Natural killer cell (primary cell): ENCODE measurements at regions not wholly inside any gene's neighbourhood (a gene's known extent, or its start where the extent isn't known, plus 50 kb on each side); places are given as distances from the start of the nearest gene placed in this dataset.

Experiments used
- ATAC-seq, 3 donors: fragments of 150-1000 bp in 2 of 3; fragments of 200-7000 bp in 1 of 3; cut with Tn5 transposase; 1 replicate in 1 of 3; 2 replicates in 2 of 3; pipeline ENCODE4 v1.10.0; 2021; ENCODE audit warnings: mild to moderate bottlenecking in 2 of 3, moderate library complexity in 2 of 3
- DNase-seq, 2 donors: peaks; one replicate each; pipeline versions ENCODE4 v3.0.0 to v3.0.0-alpha.2; 2013 to 2021; ENCODE audit warnings: mixed read lengths in 1 of 2
- H3K27ac ChIP-seq: one replicate; pipeline ENCODE4 v1.5.1; 2013; ENCODE audit warnings: mild to moderate bottlenecking, low read length
- H3K27me3 ChIP-seq: one replicate; pipeline ENCODE4 v1.6.1; 2013; ENCODE audit warnings: low read length; ENCODE audit not compliant: control insufficient read depth, insufficient read depth
- H3K36me3 ChIP-seq: one replicate; pipeline ENCODE4 v1.6.1; 2013; ENCODE audit warnings: low read length; ENCODE audit not compliant: control insufficient read depth, insufficient read depth
- H3K4me1 ChIP-seq: one replicate; pipeline ENCODE4 v1.6.1; 2013; ENCODE audit warnings: low read length; ENCODE audit not compliant: control insufficient read depth, insufficient read depth
- H3K4me3 ChIP-seq: one replicate; pipeline ENCODE4 v1.5.1; 2013; ENCODE audit warnings: low read length
- H3K9me3 ChIP-seq: one replicate; pipeline ENCODE4 v1.6.1; 2013; ENCODE audit warnings: low read length; ENCODE audit not compliant: control insufficient read depth, insufficient read depth
- H3K27ac Mint-ChIP-seq, 2 donors: one replicate each; pipeline ENCODE4 v1.8.0; 2022; ENCODE audit warnings: mild to moderate bottlenecking in 2 of 2, mixed read lengths in 2 of 2, moderate library complexity in 1 of 2
- H3K27me3 Mint-ChIP-seq, 2 donors: one replicate each; pipeline ENCODE4 v1.8.0; 2022; ENCODE audit warnings: low read depth in 2 of 2, mixed read lengths in 2 of 2
- H3K36me3 Mint-ChIP-seq: one replicate; pipeline ENCODE4 v1.8.0; 2022; ENCODE audit warnings: mixed read lengths
- H3K4me1 Mint-ChIP-seq, 2 donors: one replicate each; pipeline ENCODE4 v1.8.0; 2022; ENCODE audit warnings: mixed read lengths in 2 of 2
- H3K4me3 Mint-ChIP-seq: one replicate; pipeline ENCODE4 v1.8.0; 2022; ENCODE audit warnings: mild to moderate bottlenecking, moderate library complexity, mixed read lengths
- H3K9me3 Mint-ChIP-seq, 2 donors: one replicate each; pipeline ENCODE4 v1.8.0; 2022; ENCODE audit warnings: mixed read lengths in 2 of 2
- CTCF ChIP-seq: fragments of 200-600 bp; IDR thresholded peaks from one replicate; pipeline ENCODE4 v1.8.0; 2022; ENCODE audit warnings: antibody characterized with exemption
- WGBS: methylation state at CpG from one replicate; pipeline ENCODE4 v1.1.7; 2013; ENCODE audit warnings: missing lambda C conversion rate; ENCODE audit not compliant: insufficient coverage; 5-methylcytosine and 5-hydroxymethylcytosine counted together
- intact Hi-C: fragments of 100-400 bp; cut with micrococcal nuclease; formaldehyde crosslinking; loops from one replicate; pipeline ENCODE4 v1.14.2; 2022

- no peak for TF ChIP-seq CTCF
- Histone ChIP-seq H3K4me3 (no peak overlapping the region), H3K27me3 (peaks cover 4% of the 10 kb centered on the region), H3K27ac (no peak overlapping the region), H3K36me3 (no peaks in the 10 kb centered on the region), H3K9me3 (no peaks in the 10 kb centered on the region), H3K4me1 (peaks cover 43% of the 10 kb centered on the region)
- Mint-ChIP-seq H3K9me3 (no peaks in the 10 kb centered on the region), H3K4me1 (peaks cover 26 to 29% of the 10 kb centered on the region in 2 donors), H3K4me3 (peak overlapping the region; percentile 19), H3K36me3 (no peaks in the 10 kb centered on the region), H3K27ac (no peak overlapping the region), H3K27me3 (peaks cover 21 to 27% of the 10 kb centered on the region in 2 donors)
- ATAC-seq (peak in 1 of 3 donors; percentile 17), DNase-seq (no peak)
- intact Hi-C loops: no loop called here
- WGBS: 65% methylated on average over 3 of the region's 4 CpGs
Measured at GRCh38 chr6:166242888-166243287, 65.3 kb downstream of the PRR18 start.

GRCh38 chr6:166241974-166242373 lies 66.2 kb downstream of the PRR18 start:
- Histone ChIP-seq H3K27ac (no peak overlapping the region), H3K4me1 (peaks cover 43% of the 10 kb centered on the region), H3K4me3 (no peak overlapping the region), H3K36me3 (no peaks in the 10 kb centered on the region), H3K27me3 (peaks cover 4% of the 10 kb centered on the region), H3K9me3 (no peaks in the 10 kb centered on the region)
- ATAC-seq (no peak), DNase-seq (no peak)
- Mint-ChIP-seq H3K27ac (no peak overlapping the region), H3K36me3 (no peaks in the 10 kb centered on the region), H3K4me3 (no peak overlapping the region), H3K9me3 (no peaks in the 10 kb centered on the region), H3K27me3 (peaks cover 24 to 35% of the 10 kb centered on the region in 2 donors), H3K4me1 (peaks cover 26 to 29% of the 10 kb centered on the region in 2 donors)
- intact Hi-C loops: no loop called here
- WGBS: 89% methylated on average over 6 of the region's 6 CpGs
- no peak for TF ChIP-seq CTCF

GRCh38 chr6:166240889-166241288 lies 67.3 kb downstream of the PRR18 start:
- DNase-seq: no peak
- no peak overlapping the region for H3K27ac ChIP-seq
- ATAC-seq: no peak
- H3K4me3 Mint-ChIP-seq: no peak overlapping the region
- no peaks in the 10 kb centered on the region for H3K36me3 Mint-ChIP-seq
- H3K27ac Mint-ChIP-seq: no peak overlapping the region
- H3K4me3 ChIP-seq: no peak overlapping the region
- intact Hi-C loops: no loop called here
- H3K9me3 ChIP-seq: no peaks in the 10 kb centered on the region
- H3K36me3 ChIP-seq: no peaks in the 10 kb centered on the region
- peaks cover 43% of the 10 kb centered on the region for H3K4me1 ChIP-seq
- WGBS: 90% methylated on average over 11 of the region's 11 CpGs
- H3K9me3 Mint-ChIP-seq: no peaks in the 10 kb centered on the region
- no peak for TF ChIP-seq CTCF
- peaks cover 31 to 43% of the 10 kb centered on the region in 2 donors for H3K27me3 Mint-ChIP-seq
- peaks cover 26 to 34% of the 10 kb centered on the region in 2 donors for H3K4me1 Mint-ChIP-seq
- H3K27me3 ChIP-seq: peaks cover 4% of the 10 kb centered on the region

GRCh38 chr6:166237617-166238016 lies 70.0 kb upstream of the TBXT start:
- DNase-seq (no peak), ATAC-seq (no peak)
- intact Hi-C loops: loop anchor here (5.0 kb wide), 1 partner anchor 40 kb away; no protein-coding TSS in a partner anchor
- Histone ChIP-seq H3K36me3 (no peaks in the 10 kb centered on the region), H3K27me3 (peaks cover 4% of the 10 kb centered on the region), H3K4me1 (peaks cover 30% of the 10 kb centered on the region), H3K9me3 (no peaks in the 10 kb centered on the region), H3K27ac (no peak overlapping the region), H3K4me3 (no peak overlapping the region)
- WGBS: 94% methylated on average over 5 of the region's 5 CpGs
- Mint-ChIP-seq H3K4me1 (peaks cover 13 to 17% of the 10 kb centered on the region in 2 donors), H3K36me3 (peaks cover 6% of the 10 kb centered on the region), H3K27ac (no peak overlapping the region), H3K27me3 (peaks cover 42 to 54% of the 10 kb centered on the region in 2 donors), H3K4me3 (no peak overlapping the region), H3K9me3 (no peaks in the 10 kb centered on the region)
- no peak for TF ChIP-seq CTCF
